ENCODE measurements at regions not wholly inside any gene's neighbourhood (a gene's known extent, or its start where the extent isn't known, plus 50 kb on each side); places are given as distances from the start of the nearest gene placed in this dataset.
"Not testable (repeated sequence)": the region's sequence is repeated elsewhere in the genome, so short reads cannot be mapped to it uniquely, and the experiment has no call there.

DNA sequence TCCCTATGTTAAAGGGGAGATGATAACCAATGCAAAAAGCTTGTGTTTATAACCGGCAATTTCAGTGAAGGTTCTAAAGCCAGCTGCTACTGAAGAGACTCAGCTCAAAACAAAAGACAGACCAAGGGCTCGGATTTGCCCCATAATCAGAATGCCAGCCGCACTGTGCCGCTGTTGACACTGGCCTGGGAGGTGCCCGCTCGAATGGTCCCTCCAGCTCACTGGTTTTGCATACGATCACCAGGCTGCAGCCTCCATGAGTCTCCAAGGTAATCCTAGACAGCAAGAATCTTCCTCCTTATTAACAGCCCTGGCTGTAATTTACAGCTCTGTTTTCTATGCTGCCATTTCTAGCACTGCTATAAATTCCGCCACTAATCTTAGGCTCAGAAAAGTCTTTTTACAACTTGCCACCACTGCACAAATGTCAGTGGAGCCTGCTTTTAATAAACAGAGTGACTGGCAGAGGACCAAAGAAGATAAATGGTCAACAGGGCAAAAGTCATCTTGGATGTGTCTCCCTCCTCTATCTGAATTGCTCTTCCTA is 155.7 kb upstream of the SH3BP4 start:
- DNase-seq = peak; percentile 12

- DNase-seq = peak; percentile 7
Measured at GRCh38 chr2:234795272-234795920, 156.4 kb upstream of the SH3BP4 start.

DNA sequence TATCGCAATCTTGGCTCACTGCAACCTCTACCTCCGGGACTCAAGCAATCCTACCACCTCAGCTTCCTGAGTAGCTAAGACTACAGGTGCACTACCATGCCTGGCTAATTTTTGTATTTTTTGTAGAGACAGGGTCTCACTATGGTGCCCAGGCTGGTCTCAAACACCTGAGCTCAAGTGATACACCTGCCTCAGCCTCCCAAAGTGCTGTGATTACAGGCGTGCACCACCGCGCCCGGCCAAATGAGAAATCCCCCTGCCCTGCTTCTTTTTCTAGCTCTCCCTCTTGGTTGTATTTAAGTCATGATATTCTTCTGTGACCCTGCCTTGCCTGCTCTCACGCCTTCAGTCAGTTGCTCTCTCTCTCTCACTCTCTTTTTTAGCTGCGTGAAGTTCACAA is 157.0 kb upstream of the SH3BP4 start:
- DNase-seq = no peak

DNA sequence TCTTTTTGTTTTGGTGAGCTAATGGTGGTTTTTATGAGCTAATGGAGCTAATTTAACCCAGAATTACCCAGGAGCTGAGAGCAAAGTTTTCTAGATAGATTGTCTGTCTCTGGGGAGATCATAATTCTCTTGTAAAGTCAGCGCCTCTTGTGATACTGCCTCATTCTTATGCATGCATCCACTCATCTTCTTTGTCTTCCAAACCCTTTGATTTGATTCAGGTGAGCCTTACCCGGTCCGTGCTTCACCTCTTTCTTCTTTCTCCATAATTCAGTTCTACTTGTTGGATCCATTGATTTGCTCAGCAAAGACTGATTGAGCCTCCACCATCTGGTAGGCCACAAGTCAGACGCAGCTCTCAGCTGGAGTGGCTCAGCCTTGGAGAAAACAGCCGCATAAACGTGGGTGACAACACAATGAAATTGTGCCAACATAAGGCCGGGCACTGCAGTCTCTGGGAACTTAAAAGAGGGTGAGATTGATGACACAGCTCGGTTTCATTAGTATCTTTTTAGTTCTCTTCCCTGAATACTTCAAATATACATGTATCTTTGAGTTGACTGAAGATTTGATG is 158.5 kb upstream of the SH3BP4 start:
- DNase-seq = no peak

DNA sequence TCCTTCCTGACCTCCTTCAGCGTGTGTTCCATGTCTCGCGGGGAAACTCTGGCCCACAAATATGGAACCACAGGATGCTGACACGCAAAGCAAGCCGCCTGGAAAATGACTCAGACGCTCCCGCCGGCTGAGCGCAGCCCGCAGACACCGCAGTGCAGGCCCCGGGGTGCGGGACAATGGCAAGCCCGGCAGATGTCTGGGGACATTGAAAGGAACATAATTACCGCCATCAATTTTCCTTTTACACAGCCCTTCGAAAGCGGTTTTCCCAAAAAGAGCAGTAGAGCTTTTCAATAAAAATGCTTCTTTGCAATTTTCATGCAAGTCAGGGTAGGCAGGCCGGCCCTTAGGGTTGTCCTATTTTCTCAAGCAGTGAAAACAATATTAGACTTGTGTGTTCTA is 159.2 kb upstream of the SH3BP4 start:
- no peak for DNase-seq

GRCh38 chr2:234792096-234792495 is 159.7 kb upstream of the SH3BP4 start:
- not testable (repeated sequence) for DNase-seq

DNA sequence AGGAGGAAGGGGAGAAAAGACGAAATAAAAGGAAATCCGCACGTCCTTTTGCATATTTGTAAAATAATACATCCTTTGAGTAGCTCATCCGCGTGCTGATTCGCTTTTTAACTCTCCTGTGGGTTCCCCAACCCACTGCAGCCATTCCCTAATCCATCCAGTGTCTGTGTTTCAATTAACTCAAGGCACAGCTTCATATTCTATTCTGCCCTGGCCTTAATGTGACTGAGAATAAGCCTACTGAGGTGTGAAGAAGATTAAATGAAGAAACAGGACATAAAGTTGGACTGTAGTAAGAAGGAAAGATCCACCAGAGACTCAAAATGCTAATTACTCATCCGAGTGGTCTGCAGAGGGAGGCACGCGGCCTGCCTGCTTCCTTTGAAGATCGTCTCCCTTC is 161.4 kb upstream of the SH3BP4 start:
- no peak for DNase-seq

- no peak for DNase-seq
Measured at GRCh38 chr2:234789556-234790325, 162.1 kb upstream of the SH3BP4 start.

DNA sequence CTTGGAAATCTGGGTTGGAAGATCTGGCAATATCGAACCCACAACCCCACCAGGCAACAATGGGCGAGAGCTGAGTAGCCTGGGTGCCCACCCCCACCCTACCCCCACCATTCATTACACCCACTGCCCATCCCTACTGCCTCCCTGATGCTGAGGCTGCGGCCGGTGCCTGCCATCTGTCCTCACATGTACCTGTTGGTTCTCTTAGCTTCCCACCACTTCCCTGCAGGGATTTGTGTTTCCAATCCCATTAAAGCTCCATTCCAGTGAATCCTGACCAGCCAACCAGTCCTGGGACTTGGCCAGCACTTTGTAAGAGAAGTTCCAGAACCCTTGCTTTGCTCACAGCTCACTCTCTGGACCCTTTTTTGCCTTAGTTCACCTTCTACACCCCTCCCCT is 163.0 kb upstream of the SH3BP4 start:
- no peak for DNase-seq

DNA sequence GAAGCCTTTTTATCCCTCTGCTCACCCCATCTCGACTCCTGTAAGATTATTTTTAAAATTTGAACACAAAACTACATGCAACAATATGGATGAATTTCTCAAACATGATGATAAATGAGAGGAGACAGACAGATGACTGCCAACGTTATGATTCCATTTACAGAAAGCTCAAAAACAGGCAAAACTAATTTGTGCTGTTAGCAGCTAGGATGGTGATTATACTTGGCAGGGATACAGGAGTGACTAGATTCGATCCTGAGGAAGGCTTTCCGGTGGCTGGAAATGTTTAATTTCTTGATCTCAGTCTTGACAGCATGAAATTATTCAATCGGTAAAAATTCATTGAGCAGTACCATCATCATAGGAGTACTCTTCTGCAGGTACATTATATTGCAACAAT is 163.4 kb upstream of the SH3BP4 start:
- no peak for DNase-seq

GRCh38 chr2:234787114-234787513 is 164.7 kb upstream of the SH3BP4 start:
- no peak for DNase-seq

DNA sequence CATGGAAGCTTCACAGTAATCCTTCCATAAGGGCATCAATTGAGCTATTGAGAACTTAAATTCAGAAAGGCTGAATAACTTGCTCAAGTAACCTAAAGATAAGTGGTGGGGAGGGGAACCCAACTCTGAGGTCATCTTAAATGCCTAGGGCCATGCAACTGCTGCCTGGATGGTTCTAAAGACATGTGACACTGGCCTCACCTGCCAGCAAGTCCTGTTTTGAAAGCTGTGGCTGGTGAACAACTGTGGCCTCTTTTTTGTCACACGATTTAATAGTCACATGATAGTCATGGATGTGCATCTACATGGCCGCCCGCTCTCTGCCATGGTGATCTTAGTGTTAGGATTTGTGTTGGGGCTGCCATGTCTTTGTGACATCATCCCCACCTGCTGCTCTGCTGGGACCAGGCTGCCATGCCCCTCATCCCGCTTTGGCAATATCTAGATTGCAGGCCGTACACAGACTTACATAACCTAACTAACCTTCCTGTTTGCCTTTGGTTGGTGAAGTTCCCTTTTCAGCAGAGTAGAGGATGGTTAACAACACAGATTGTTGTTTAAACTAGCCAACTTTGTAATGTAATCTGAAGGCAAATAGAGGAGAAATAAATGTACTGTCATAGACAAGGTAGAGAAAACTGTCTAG is 177.9 kb upstream of the SH3BP4 start:
- no peak for DNase-seq

DNA sequence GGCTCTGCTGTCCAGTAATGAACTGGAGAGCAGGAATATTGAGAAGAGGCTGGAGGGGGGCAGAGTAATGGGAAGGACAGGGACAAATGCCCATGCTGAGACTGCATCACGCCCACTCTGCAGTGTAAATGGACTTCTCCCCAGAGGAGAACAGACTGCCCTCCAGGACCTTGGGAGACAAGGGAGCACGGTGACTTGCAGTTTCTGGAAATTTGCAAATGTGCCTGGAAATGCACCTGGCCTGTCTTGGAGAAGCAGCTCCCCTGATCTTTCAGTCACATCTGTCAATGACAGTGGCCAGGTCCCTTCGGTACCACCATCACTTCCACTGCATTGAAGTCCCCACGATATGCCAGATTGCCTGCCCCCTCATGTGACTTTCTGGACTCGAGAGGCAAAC is 178.7 kb upstream of the SH3BP4 start:
- no peak for DNase-seq

GRCh38 chr2:234772733-234773060 is 179.1 kb upstream of the SH3BP4 start:
- no peak for DNase-seq

DNA sequence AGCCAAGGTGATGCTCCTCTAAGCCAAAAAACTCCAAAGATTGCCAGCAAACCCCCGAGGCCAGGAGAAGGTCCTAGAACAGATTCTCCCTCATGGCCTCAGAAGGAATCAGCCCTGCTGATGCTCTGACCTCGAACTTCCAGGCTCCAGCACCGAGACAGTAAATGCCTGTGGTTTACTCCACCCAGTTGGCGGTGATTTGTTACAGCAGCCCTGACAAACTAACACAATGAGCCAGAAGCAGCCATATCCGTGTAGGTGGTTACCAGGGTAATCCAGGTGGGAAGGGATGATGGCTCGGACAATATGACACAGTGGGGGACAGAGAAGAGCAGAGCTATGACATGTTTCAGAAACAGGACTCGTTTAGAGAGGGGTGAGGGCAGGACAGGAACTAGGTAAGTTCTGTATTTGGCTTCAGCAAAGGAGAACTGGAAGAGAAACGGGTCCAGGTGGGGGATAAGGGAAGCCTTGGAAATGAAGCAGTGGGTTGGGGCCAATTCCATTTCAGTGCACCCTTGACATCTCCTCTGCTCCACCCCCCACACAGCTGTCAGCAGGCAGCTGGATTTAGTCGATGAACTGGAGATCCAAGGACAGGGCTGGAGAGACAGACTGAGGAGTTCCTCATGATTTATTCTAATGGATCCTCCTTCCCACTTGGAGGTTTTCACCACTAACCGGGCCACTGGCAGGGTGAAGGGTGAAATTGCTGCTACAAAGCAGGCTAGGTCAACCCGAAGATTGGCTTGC is 179.7 kb upstream of the SH3BP4 start:
- DNase-seq = no peak

DNA sequence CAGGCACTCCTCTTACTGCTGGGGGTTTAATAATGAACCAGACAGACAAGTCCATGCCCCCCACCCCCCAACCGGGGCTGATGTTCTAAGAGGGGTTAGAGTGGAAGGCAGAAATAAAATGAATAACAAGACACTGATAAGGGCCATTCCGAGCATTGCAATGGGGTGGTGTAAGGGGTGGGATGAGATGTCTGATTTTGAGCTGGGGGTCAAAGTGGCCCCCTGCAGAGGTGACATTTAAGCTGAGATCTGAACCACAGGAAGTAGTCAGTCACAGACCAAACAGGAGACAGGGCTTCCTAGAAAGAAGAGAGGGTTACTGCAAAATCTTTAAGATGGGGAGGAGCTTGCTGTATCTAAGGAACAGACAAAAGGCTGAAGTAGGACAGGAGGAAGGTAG is 180.6 kb upstream of the SH3BP4 start:
- DNase-seq = no peak

- DNase-seq = no peak
Measured at GRCh38 chr2:234770715-234771141, 181.1 kb upstream of the SH3BP4 start.

GRCh38 chr2:234770031-234770506 is 181.7 kb upstream of the SH3BP4 start:
- peak; percentile 25 for DNase-seq

DNA sequence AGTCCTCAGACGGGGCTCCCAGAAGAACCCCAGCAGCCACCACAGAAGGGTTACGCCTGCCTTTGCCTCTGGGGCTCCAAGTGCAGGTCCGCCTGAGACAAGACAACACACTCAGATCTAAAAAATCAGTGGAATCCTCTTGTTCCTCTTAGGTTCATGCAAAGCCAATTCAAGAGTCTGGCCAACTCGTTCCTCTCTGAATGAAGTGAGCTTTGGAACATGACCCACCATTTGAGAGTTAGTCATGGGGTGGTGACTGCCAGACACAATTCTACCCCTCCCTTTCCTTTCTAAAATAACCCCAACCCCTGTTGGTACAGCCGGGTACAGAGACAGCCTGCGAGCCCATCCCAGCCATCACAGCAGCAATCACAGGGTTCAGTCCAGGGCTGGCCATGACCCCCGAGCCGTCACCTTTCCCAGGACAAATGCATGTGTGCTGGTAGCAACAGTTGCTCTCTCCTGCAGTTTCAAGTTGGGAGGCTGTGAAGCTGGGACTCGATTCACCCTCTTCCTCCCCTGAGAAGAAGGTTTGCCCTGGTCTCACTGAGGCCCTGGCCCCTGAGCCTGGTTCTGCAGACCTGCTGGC is 183.1 kb upstream of the SH3BP4 start:
- no peak for DNase-seq

DNA sequence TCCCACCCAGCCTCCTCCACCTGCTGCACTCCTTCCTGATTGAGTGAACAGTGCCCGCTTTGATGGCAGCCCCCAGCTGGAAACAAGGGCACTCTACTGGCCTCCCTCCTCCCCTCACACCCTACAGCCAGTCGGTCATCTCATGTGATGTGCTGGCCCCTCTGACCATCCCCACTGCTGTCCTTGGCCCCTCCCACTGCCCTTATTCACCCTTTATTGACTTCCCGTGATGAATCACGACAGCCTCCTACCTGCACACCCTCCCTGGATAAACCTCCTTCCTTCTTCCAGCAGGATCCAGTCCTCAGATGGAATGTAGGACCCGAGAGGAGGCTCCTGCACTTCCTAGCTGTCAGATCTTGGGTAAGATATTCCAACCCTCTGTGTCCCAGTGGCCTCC is 186.5 kb upstream of the SH3BP4 start:
- no peak for DNase-seq

DNA sequence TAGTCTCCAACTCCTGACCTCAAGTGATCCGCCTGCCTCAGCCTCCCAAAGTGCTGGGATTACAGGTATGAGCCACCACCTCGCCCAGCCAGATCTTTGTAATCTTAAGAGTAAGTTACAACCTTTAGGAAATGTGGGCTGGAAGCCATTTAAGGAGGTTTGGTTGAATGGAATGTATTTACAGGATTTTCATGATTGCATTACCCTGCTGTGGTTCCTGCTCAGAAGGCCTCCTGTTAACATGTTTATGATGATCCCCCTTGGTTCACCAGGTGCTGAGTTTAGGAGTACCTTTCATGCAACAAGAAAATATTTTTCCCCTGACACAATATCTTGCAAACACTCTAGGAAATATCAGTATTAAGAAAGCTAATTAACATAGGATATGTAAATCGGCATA is 187.4 kb upstream of the SH3BP4 start:
- no peak for DNase-seq
